CD4-positive, alpha-beta T cell treated with Interleukin-4 for 1 hour (primary cell): ENCODE measurements at regions not wholly inside any gene's neighbourhood (a gene's known extent, or its start where the extent isn't known, plus 50 kb on each side); places are given as distances from the start of the nearest gene placed in this dataset.

ENCODE experiments used
- DNase-seq, 2 donors: peaks; one replicate each; pipeline ENCODE4 v3.0.0-alpha.2; 2020 to 2022

GRCh38 chr11:92886243-92886905, 83.1 kb upstream of the MTNR1B start:
- DNase-seq = peak in 1 of 2 donors; percentile 1

- DNase-seq = no peak
Observed at GRCh38 chr11:92888696-92889095, 80.8 kb upstream of the MTNR1B start.

- no peak for DNase-seq
Observed at GRCh38 chr11:92890846-92891245, 78.6 kb upstream of the MTNR1B start.

GRCh38 chr11:92892802-92893684, 76.4 kb upstream of the MTNR1B start:
- DNase-seq = no peak

GRCh38 chr11:92894197-92894596, 75.3 kb upstream of the MTNR1B start:
- DNase-seq = no peak

GRCh38 chr11:92897487-92897886, 72.0 kb upstream of the MTNR1B start:
- DNase-seq = no peak

GRCh38 chr11:92902417-92902816, 67.0 kb upstream of the MTNR1B start:
- DNase-seq = no peak

- no peak for DNase-seq
Observed at GRCh38 chr11:92907671-92908070, 61.8 kb upstream of the MTNR1B start.

- DNase-seq = no peak
Observed at GRCh38 chr11:92909214-92909613, 60.2 kb upstream of the MTNR1B start.

GRCh38 chr11:92911478-92911877, 58.0 kb upstream of the MTNR1B start:
- no peak for DNase-seq

- DNase-seq = no peak
Observed at GRCh38 chr11:92915551-92915950, 53.9 kb upstream of the MTNR1B start.

GRCh38 chr11:92916299-92916698, 53.2 kb upstream of the MTNR1B start:
- no peak for DNase-seq

- no peak for DNase-seq
Observed at GRCh38 chr11:92917927-92918326, 51.5 kb upstream of the MTNR1B start.

GRCh38 chr11:92919048-92919447, 50.4 kb upstream of the MTNR1B start:
- no peak for DNase-seq
